ENCODE measurements at regions not wholly inside any gene's neighbourhood (a gene's known extent, or its start where the extent isn't known, plus 50 kb on each side); places are given as distances from the start of the nearest gene placed in this dataset.

- no peak overlapping the region for H3K4me3 ChIP-seq (ENCODE audit: low read length)
- H3K27me3 ChIP-seq (replicated peaks; ENCODE audit: insufficient read depth, low read length): no peaks in the 10 kb centered on the region
- H3K27ac ChIP-seq (ENCODE audit: low read length): no peak overlapping the region
- no peak for TF ChIP-seq CTCF (IDR thresholded peaks at IDR 0.05; ENCODE audit: low read length)
- no peak for TF ChIP-seq EZH2 (optimal IDR thresholded peaks at IDR 0.05; ENCODE audit: low read depth, low read length)
- TF ChIP-seq EZH2phosphoT487 (IDR thresholded peaks at IDR 0.05; ENCODE audit: low read length): no peak
- no peak overlapping the region for H2AFZ ChIP-seq (ENCODE audit: low read length)
- no peaks in the 10 kb centered on the region for H3K4me1 ChIP-seq (ENCODE audit: low read length)
- no peak for DNase-seq
- no peaks in the 10 kb centered on the region for H3F3A ChIP-seq (ENCODE audit: insufficient read depth, low read length)
- no peaks in the 10 kb centered on the region for H3K9me2 ChIP-seq (replicated peaks; ENCODE audit: insufficient read depth, low read length)
- no peaks in the 10 kb centered on the region for H3K36me3 ChIP-seq (replicated peaks; ENCODE audit: insufficient read depth, low read length)
- no peaks in the 10 kb centered on the region for H3K9me3 ChIP-seq (replicated peaks; ENCODE audit: insufficient read depth, low read length)
- H4K20me1 ChIP-seq (ENCODE audit: insufficient read depth, low read length): no peaks in the 10 kb centered on the region
- no peak overlapping the region for H3K9ac ChIP-seq (ENCODE audit: low read length)
- H3K79me2 ChIP-seq (ENCODE audit: low read length): no peaks in the 10 kb centered on the region
- no peak overlapping the region for H3K4me2 ChIP-seq (ENCODE audit: low read depth, low read length)
Observed at GRCh38 chr7:54183055-54183454, 359.1 kb upstream of the VSTM2A start.

- H3F3A ChIP-seq (ENCODE audit: insufficient read depth, low read length): no peaks in the 10 kb centered on the region
- no peak overlapping the region for H3K27ac ChIP-seq (ENCODE audit: low read length)
- H3K36me3 ChIP-seq (replicated peaks; ENCODE audit: insufficient read depth, low read length): no peaks in the 10 kb centered on the region
- no peak overlapping the region for H3K4me2 ChIP-seq (ENCODE audit: low read depth, low read length)
- DNase-seq: no peak
- H3K9ac ChIP-seq (ENCODE audit: low read length): no peak overlapping the region
- H3K27me3 ChIP-seq (replicated peaks; ENCODE audit: insufficient read depth, low read length): no peaks in the 10 kb centered on the region
- no peak overlapping the region for H2AFZ ChIP-seq (ENCODE audit: low read length)
- H3K9me3 ChIP-seq (replicated peaks; ENCODE audit: insufficient read depth, low read length): no peaks in the 10 kb centered on the region
- H4K20me1 ChIP-seq (ENCODE audit: insufficient read depth, low read length): no peaks in the 10 kb centered on the region
- TF ChIP-seq CTCF (IDR thresholded peaks at IDR 0.05; ENCODE audit: low read length) (no peak), EZH2 (optimal IDR thresholded peaks at IDR 0.05; ENCODE audit: low read depth, low read length) (no peak), EZH2phosphoT487 (IDR thresholded peaks at IDR 0.05; ENCODE audit: low read length) (no peak)
- H3K4me3 ChIP-seq (ENCODE audit: low read length): no peak overlapping the region
- H3K79me2 ChIP-seq (ENCODE audit: low read length): no peaks in the 10 kb centered on the region
- no peaks in the 10 kb centered on the region for H3K4me1 ChIP-seq (ENCODE audit: low read length)
- H3K9me2 ChIP-seq (replicated peaks; ENCODE audit: insufficient read depth, low read length): no peaks in the 10 kb centered on the region
Observed at GRCh38 chr7:54186336-54186735, 355.8 kb upstream of the VSTM2A start.

GRCh38 chr7:54187886-54188685, 354.1 kb upstream of the VSTM2A start:
- H4K20me1 ChIP-seq (ENCODE audit: insufficient read depth, low read length): no peaks in the 10 kb centered on the region
- H3K36me3 ChIP-seq (replicated peaks; ENCODE audit: insufficient read depth, low read length): no peaks in the 10 kb centered on the region
- DNase-seq: no peak
- H3K79me2 ChIP-seq (ENCODE audit: low read length): no peaks in the 10 kb centered on the region
- no peak for TF ChIP-seq EZH2 (optimal IDR thresholded peaks at IDR 0.05; ENCODE audit: low read depth, low read length)
- no peak for TF ChIP-seq CTCF (IDR thresholded peaks at IDR 0.05; ENCODE audit: low read length)
- no peak for TF ChIP-seq EZH2phosphoT487 (IDR thresholded peaks at IDR 0.05; ENCODE audit: low read length)
- H3K4me3 ChIP-seq (ENCODE audit: low read length): no peak overlapping the region
- no peaks in the 10 kb centered on the region for H3K9me3 ChIP-seq (replicated peaks; ENCODE audit: insufficient read depth, low read length)
- H3K4me2 ChIP-seq (ENCODE audit: low read depth, low read length): no peak overlapping the region
- no peak overlapping the region for H3K27ac ChIP-seq (ENCODE audit: low read length)
- no peaks in the 10 kb centered on the region for H3K27me3 ChIP-seq (replicated peaks; ENCODE audit: insufficient read depth, low read length)
- H2AFZ ChIP-seq (ENCODE audit: low read length): no peak overlapping the region
- H3K9me2 ChIP-seq (replicated peaks; ENCODE audit: insufficient read depth, low read length): no peaks in the 10 kb centered on the region
- H3F3A ChIP-seq (ENCODE audit: insufficient read depth, low read length): no peaks in the 10 kb centered on the region
- H3K9ac ChIP-seq (ENCODE audit: low read length): no peak overlapping the region
- H3K4me1 ChIP-seq (ENCODE audit: low read length): no peaks in the 10 kb centered on the region

All from MM.1S (cell line).